GM23338 (cell line): ENCODE measurements at regions not wholly inside any gene's neighbourhood (a gene's known extent, or its start where the extent isn't known, plus 50 kb on each side); places are given as distances from the start of the nearest gene placed in this dataset.

Experiments
- ATAC-seq: fragments of 200-7000 bp; cut with Tn5 transposase; 3 replicates; pipeline ENCODE4 v1.9.1; 2020
- DNase-seq: peaks from one replicate; pipeline ENCODE4 v3.0.0-alpha.2; 2015; ENCODE audit warnings: low spot score
- H2AFZ ChIP-seq: fragments of 200-600 bp; sonication (generic); 2 replicates; pipeline ENCODE4 v1.8.0; 2016; ENCODE audit warnings: antibody characterized with exemption, mild to moderate bottlenecking, moderate library complexity
- H3F3A ChIP-seq: fragments of 200-600 bp; sonication (generic); replicated peaks from 2 replicates; pipeline ENCODE4 v1.8.0; 2017; ENCODE audit warnings: antibody characterized with exemption, mixed run types, low read depth
- H3K27ac ChIP-seq: fragments of 200-600 bp; sonication (generic); 2 replicates; pipeline ENCODE4 v1.6.1; 2016; ENCODE audit warnings: low read depth
- H3K27me3 ChIP-seq: fragments of 200-600 bp; sonication (generic); 2 replicates; pipeline ENCODE4 v1.8.0; 2016; ENCODE audit warnings: mild to moderate bottlenecking, mixed run types, moderate library complexity; ENCODE audit not compliant: insufficient read depth
- H3K36me3 ChIP-seq: fragments of 200-600 bp; sonication (generic); 2 replicates; pipeline ENCODE4 v1.8.0; 2016; ENCODE audit warnings: mild to moderate bottlenecking; ENCODE audit not compliant: insufficient read depth
- H3K4me1 ChIP-seq: fragments of 200-600 bp; sonication (generic); 2 replicates; pipeline ENCODE4 v1.8.0; 2016; ENCODE audit warnings: mild to moderate bottlenecking, moderate library complexity; ENCODE audit not compliant: insufficient read depth
- H3K4me2 ChIP-seq: fragments of 200-600 bp; sonication (generic); 2 replicates; pipeline ENCODE4 v1.7.1; 2017; ENCODE audit warnings: mixed run types
- H3K4me3 ChIP-seq: fragments of 200-600 bp; sonication (generic); 2 replicates; pipeline ENCODE4 v1.6.1; 2016; ENCODE audit warnings: mixed run types
- H3K79me2 ChIP-seq: fragments of 200-600 bp; sonication (generic); replicated peaks from 2 replicates; pipeline ENCODE4 v1.8.0; 2017; ENCODE audit warnings: mild to moderate bottlenecking; ENCODE audit not compliant: insufficient read depth
- H3K9me2 ChIP-seq: fragments of 200-600 bp; sonication (generic); 2 replicates; pipeline ENCODE4 v1.8.0; 2017; ENCODE audit not compliant: insufficient read depth
- H4K20me1 ChIP-seq: fragments of 200-600 bp; sonication (generic); replicated peaks from 2 replicates; pipeline ENCODE4 v1.8.0; 2017; ENCODE audit warnings: mild to moderate bottlenecking; ENCODE audit not compliant: insufficient read depth
- H3K27ac Mint-ChIP-seq: 2 replicates; pipeline ENCODE4 v1.8.0; 2020; ENCODE audit warnings: inconsistent platforms, mild to moderate bottlenecking, moderate library complexity, mixed read lengths
- H3K27me3 Mint-ChIP-seq: 3 replicates; pipeline ENCODE4 v1.8.0; 2022; ENCODE audit warnings: low read depth, mild to moderate bottlenecking, moderate library complexity, mixed read lengths, inconsistent platforms; ENCODE audit not compliant: insufficient read depth, poor library complexity
- H3K36me3 Mint-ChIP-seq: 3 replicates; pipeline ENCODE4 v1.8.0; 2021; ENCODE audit warnings: low read depth, mild to moderate bottlenecking, inconsistent platforms, moderate library complexity, mixed read lengths
- H3K4me1 Mint-ChIP-seq: 3 replicates; pipeline ENCODE4 v1.8.0; 2020; ENCODE audit warnings: mild to moderate bottlenecking, inconsistent platforms, mixed read lengths
- H3K4me3 Mint-ChIP-seq: 3 replicates; pipeline ENCODE4 v1.8.0; 2021; ENCODE audit warnings: moderate library complexity, mild to moderate bottlenecking, inconsistent platforms, mixed read lengths
- H3K9me3 Mint-ChIP-seq: 3 replicates; pipeline ENCODE4 v1.8.0; 2020; ENCODE audit warnings: moderate library complexity, mild to moderate bottlenecking, inconsistent platforms, mixed read lengths
- CREB1 ChIP-seq: fragments of 250-450 bp; sonication (Bioruptor Pico); IDR thresholded peaks from 2 replicates; pipeline ENCODE4 v1.5.0; 2020; ENCODE audit warnings: low read depth, mild to moderate bottlenecking, moderate library complexity
- EZH2 ChIP-seq: fragments of 200-600 bp; sonication (generic); IDR thresholded peaks from one replicate; pipeline ENCODE4 v1.8.0; 2017; ENCODE audit warnings: antibody characterized with exemption, mild to moderate bottlenecking, low read depth; ENCODE audit not compliant: unreplicated experiment
- JUNB ChIP-seq: IDR thresholded peaks from one replicate; pipeline ENCODE4 v1.6.1; 2016; ENCODE audit warnings: antibody characterized with exemption; ENCODE audit not compliant: unreplicated experiment
- STAT1 ChIP-seq: IDR thresholded peaks from one replicate; pipeline ENCODE4 v1.6.1; 2016; ENCODE audit warnings: antibody characterized with exemption; ENCODE audit not compliant: unreplicated experiment
- TF ChIP-seq, protein P1 (sequence below): fragments of 250-450 bp; sonication (Bioruptor Pico); IDR thresholded peaks from 2 replicates; pipeline ENCODE4 v1.5.0; 2020; ENCODE audit warnings: mild to moderate bottlenecking, moderate library complexity
- TF ChIP-seq, protein P2 (sequence below), 2 experiments: fragments of 200-600 bp in 1 of 2; sonication (generic) in 1 of 2; conservative IDR thresholded peaks; 2 replicates each; pipeline versions ENCODE4 v1.5.1 to v1.6.1; 2016 to 2017; ENCODE audit warnings: antibody characterized with exemption in 2 of 2, low read depth in 2 of 2, mild to moderate bottlenecking in 2 of 2, moderate library complexity in 1 of 2

DNA sequence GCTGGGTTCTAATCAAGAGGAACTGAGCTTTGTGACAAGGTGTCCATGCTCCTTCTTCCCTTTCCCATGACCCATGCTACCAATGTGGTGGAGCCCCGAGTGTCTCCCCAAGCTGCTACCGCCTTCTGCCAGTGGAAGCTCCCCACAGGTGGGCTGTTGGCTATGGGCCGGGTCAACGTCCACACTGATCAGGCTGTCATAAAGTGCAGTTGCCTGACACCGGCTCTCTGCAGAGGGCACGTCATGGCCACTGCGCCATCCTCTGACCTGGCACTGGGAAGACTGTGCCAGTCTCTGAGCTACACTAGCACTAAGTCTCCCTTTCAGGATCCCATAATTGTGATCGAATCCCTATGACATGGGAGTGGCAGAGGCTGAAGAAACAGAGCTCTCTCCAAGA lies 192.3 kb downstream of the USP12 start (continued):
- TF ChIP-seq, protein P1, sequence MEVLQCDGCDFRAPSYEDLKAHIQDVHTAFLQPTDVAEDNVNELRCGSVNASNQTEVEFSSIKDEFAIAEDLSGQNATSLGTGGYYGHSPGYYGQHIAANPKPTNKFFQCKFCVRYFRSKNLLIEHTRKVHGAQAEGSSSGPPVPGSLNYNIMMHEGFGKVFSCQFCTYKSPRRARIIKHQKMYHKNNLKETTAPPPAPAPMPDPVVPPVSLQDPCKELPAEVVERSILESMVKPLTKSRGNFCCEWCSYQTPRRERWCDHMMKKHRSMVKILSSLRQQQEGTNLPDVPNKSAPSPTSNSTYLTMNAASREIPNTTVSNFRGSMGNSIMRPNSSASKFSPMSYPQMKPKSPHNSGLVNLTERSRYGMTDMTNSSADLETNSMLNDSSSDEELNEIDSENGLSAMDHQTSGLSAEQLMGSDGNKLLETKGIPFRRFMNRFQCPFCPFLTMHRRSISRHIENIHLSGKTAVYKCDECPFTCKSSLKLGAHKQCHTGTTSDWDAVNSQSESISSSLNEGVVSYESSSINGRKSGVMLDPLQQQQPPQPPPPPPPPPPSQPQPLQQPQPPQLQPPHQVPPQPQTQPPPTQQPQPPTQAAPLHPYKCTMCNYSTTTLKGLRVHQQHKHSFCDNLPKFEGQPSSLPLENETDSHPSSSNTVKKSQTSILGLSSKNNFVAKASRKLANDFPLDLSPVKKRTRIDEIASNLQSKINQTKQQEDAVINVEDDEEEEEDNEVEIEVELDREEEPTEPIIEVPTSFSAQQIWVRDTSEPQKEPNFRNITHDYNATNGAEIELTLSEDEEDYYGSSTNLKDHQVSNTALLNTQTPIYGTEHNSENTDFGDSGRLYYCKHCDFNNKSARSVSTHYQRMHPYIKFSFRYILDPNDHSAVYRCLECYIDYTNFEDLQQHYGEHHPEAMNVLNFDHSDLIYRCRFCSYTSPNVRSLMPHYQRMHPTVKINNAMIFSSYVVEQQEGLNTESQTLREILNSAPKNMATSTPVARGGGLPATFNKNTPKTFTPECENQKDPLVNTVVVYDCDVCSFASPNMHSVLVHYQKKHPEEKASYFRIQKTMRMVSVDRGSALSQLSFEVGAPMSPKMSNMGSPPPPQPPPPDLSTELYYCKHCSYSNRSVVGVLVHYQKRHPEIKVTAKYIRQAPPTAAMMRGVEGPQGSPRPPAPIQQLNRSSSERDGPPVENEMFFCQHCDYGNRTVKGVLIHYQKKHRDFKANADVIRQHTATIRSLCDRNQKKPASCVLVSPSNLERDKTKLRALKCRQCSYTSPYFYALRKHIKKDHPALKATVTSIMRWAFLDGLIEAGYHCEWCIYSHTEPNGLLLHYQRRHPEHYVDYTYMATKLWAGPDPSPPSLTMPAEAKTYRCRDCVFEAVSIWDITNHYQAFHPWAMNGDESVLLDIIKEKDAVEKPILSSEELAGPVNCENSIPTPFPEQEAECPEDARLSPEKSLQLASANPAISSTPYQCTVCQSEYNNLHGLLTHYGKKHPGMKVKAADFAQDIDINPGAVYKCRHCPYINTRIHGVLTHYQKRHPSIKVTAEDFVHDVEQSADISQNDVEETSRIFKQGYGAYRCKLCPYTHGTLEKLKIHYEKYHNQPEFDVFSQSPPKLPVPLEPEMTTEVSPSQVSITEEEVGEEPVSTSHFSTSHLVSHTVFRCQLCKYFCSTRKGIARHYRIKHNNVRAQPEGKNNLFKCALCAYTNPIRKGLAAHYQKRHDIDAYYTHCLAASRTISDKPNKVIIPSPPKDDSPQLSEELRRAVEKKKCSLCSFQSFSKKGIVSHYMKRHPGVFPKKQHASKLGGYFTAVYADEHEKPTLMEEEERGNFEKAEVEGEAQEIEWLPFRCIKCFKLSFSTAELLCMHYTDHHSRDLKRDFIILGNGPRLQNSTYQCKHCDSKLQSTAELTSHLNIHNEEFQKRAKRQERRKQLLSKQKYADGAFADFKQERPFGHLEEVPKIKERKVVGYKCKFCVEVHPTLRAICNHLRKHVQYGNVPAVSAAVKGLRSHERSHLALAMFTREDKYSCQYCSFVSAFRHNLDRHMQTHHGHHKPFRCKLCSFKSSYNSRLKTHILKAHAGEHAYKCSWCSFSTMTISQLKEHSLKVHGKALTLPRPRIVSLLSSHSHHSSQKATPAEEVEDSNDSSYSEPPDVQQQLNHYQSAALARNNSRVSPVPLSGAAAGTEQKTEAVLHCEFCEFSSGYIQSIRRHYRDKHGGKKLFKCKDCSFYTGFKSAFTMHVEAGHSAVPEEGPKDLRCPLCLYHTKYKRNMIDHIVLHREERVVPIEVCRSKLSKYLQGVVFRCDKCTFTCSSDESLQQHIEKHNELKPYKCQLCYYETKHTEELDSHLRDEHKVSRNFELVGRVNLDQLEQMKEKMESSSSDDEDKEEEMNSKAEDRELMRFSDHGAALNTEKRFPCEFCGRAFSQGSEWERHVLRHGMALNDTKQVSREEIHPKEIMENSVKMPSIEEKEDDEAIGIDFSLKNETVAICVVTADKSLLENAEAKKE (CRISPR knock-in tag), result no peak

DNA sequence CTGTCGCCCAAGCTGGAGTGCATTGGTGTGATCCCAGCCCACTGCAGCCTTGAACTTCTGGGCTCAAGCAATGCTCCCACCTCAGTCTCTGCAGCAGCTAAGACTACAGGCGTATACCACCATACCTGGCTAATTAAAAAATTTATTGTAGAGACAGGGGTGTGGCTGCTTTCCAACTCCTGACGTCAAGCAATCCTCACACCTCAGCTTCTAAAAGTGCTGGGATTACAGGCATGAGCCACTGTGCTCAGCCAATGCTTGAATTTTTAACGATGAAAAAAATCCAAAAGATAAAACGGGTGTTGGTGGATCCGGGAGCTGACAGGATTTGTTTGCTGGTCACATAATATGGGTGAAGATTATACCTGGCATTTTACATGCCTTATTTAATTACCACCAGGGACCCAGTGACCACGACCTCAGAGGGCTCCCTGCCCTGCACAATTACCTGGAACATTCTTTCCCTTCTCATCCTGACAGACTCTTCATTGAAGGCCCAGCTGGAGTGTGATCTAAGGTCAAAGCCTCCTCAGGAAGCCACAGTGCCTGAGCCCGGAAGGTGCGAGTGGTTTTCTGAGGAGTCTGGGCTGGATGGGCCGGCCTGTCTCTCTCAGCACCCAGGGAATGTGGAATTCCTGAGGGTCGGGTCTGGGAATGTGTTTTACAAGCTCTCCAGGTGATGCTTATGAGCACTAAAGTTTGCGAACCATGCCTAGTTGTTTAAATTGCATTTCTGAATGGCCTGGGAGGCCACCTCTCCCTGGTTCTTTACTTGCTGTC lies 193.3 kb downstream of the USP12 start:
- H3K4me3 ChIP-seq, result no peak overlapping the region
- H3K27me3 Mint-ChIP-seq, result peaks cover 14% of the 10 kb centered on the region
- H3K4me3 Mint-ChIP-seq, result no peak overlapping the region
- H3F3A ChIP-seq, result no peaks in the 10 kb centered on the region
- DNase-seq (peak; percentile 83), ATAC-seq (peak; percentile 90)
- no peaks in the 10 kb centered on the region for H3K27me3 ChIP-seq
- peak overlapping the region; percentile 8; the same call in 1 of the 2 replicates for H3K27ac ChIP-seq
- H3K9me2 ChIP-seq, result no peaks in the 10 kb centered on the region
- H3K4me2 ChIP-seq, result no peak overlapping the region
- H3K36me3 Mint-ChIP-seq, result no peaks in the 10 kb centered on the region
- H3K9me3 Mint-ChIP-seq, result no peaks in the 10 kb centered on the region
- H3K4me1 ChIP-seq, result 0 out of 2 replicates have a peak, but pooled peaks cover 5% of the 10 kb centered on the region
- H3K4me1 Mint-ChIP-seq, result peaks cover 16% of the 10 kb centered on the region
- no peaks in the 10 kb centered on the region for H3K79me2 ChIP-seq
- H3K36me3 ChIP-seq, result no peaks in the 10 kb centered on the region
- H3K27ac Mint-ChIP-seq, result no peak overlapping the region
- H2AFZ ChIP-seq, result peak overlapping the region; percentile 69; the same call in 1 of the 2 replicates
- no peaks in the 10 kb centered on the region for H4K20me1 ChIP-seq
- TF ChIP-seq CREB1 (CRISPR knock-in tag) (no peak), STAT1 (no peak), JUNB (no peak), EZH2 (no peak)
- TF ChIP-seq, protein P2, sequence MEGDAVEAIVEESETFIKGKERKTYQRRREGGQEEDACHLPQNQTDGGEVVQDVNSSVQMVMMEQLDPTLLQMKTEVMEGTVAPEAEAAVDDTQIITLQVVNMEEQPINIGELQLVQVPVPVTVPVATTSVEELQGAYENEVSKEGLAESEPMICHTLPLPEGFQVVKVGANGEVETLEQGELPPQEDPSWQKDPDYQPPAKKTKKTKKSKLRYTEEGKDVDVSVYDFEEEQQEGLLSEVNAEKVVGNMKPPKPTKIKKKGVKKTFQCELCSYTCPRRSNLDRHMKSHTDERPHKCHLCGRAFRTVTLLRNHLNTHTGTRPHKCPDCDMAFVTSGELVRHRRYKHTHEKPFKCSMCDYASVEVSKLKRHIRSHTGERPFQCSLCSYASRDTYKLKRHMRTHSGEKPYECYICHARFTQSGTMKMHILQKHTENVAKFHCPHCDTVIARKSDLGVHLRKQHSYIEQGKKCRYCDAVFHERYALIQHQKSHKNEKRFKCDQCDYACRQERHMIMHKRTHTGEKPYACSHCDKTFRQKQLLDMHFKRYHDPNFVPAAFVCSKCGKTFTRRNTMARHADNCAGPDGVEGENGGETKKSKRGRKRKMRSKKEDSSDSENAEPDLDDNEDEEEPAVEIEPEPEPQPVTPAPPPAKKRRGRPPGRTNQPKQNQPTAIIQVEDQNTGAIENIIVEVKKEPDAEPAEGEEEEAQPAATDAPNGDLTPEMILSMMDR (conservative IDR thresholded peaks at IDR 0.05; ENCODE audit: low read depth in 2 of 2), result no peak
- TF ChIP-seq, protein P1 (CRISPR knock-in tag), result no peak
